ENCODE measurements at regions not wholly inside any gene's neighbourhood (a gene's known extent, or its start where the extent isn't known, plus 50 kb on each side); places are given as distances from the start of the nearest gene placed in this dataset.

DNA sequence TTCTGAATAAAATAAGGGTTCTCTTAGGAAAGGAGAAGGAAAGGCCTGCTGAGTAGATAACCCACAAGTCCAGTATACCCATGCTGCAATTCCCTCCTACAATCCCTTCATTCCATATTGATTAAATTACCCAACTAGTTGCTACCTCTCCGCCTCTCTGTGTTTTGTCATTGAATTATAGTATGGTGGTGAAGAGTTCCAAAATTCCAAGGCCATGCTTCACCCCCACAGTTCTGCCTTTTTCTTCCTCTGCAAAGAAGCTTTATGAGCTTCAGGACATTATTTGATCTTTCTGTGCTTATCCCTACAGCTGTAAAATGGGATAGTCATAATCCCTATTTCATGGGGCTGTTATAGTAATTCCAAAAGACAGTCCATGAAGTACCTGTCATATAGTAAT, 215.6 kb downstream of the ACTL7B start:
- in situ Hi-C loops (cut with MboI; ENCODE audit: low sequenced_read_pairs, unreplicated experiment): no loop called here

DNA sequence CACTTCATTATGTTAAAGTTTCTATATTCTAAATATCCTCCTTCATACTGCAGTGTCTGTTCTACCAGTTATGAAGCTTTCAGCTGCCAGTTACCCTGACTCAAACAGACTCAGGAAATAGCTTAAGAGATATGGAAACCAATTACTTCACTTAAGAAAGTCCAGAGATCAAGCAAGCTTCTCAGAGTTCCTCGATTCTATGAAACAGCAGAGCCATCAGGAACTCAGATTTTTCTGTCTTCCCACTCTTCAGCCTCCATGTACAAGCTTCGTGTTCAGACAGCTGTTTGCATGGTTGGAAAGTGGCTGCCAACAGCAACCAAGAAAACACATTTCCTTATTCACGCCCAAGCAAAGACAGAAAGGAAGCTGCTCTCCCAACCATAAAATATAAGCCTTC, 216.1 kb downstream of the ACTL7B start:
- in situ Hi-C loops (cut with MboI; ENCODE audit: low sequenced_read_pairs, unreplicated experiment): no loop called here
- no peak for DNase-seq (ENCODE audit: low spot score)

More for the DNA sequence above, 215.6 kb downstream of the ACTL7B start:
- TF ChIP-seq, protein P1, sequence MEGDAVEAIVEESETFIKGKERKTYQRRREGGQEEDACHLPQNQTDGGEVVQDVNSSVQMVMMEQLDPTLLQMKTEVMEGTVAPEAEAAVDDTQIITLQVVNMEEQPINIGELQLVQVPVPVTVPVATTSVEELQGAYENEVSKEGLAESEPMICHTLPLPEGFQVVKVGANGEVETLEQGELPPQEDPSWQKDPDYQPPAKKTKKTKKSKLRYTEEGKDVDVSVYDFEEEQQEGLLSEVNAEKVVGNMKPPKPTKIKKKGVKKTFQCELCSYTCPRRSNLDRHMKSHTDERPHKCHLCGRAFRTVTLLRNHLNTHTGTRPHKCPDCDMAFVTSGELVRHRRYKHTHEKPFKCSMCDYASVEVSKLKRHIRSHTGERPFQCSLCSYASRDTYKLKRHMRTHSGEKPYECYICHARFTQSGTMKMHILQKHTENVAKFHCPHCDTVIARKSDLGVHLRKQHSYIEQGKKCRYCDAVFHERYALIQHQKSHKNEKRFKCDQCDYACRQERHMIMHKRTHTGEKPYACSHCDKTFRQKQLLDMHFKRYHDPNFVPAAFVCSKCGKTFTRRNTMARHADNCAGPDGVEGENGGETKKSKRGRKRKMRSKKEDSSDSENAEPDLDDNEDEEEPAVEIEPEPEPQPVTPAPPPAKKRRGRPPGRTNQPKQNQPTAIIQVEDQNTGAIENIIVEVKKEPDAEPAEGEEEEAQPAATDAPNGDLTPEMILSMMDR (IDR thresholded peaks at IDR 0.05; ENCODE audit: borderline replicate concordance, control extremely low read depth, extremely low read depth, insufficient read depth, missing control alignments): no peak
- DNase-seq (ENCODE audit: low spot score): no peak

DNA sequence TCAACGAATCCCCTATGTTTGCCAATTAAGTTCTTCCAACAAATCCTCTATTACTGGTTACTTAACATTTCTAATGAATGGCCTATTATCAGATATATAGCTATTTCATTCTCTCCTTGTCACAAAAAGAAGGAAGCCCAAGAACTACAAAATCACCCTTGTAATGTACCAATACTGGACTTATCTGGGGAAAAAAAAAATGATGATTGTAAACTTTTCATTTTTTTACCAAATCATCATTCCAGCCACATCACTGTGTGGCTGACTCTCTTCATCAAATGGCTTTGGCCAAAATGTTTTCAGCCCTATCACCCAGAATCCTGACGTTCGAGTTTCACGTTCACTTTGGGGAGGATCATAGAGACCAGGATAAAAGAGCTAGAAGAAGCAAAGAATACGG, 216.7 kb downstream of the ACTL7B start:
- no peak for DNase-seq (ENCODE audit: low spot score)
- TF ChIP-seq, protein P1 (IDR thresholded peaks at IDR 0.05; ENCODE audit: borderline replicate concordance, control extremely low read depth, extremely low read depth, insufficient read depth, missing control alignments): no peak
- in situ Hi-C loops (cut with MboI; ENCODE audit: low sequenced_read_pairs, unreplicated experiment): no loop called here

More for the DNA sequence above, 216.1 kb downstream of the ACTL7B start:
- TF ChIP-seq, protein P1 (IDR thresholded peaks at IDR 0.05; ENCODE audit: borderline replicate concordance, control extremely low read depth, extremely low read depth, insufficient read depth, missing control alignments): no peak

DNA sequence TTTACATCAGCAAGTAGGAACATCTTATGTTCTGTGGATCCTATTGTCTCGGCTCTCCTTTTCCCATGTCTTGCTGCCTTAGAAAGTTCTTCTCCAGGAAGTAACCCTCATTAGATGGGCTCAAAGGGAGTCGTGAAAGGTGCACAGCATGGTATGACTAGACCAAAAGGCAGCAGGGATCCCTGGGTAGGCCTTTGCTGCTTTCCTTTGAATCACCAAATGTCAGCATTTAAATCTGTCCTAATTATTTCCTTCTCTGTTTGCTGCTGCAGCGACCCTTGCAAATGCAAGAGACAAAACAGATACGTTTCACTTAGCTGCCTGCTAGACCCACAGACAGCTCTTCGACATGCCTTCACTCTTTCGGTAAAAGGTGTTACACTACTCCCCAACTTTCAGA, 218.4 kb downstream of the ACTL7B start:
- in situ Hi-C loops (cut with MboI; ENCODE audit: low sequenced_read_pairs, unreplicated experiment): no loop called here
- TF ChIP-seq, protein P1 (IDR thresholded peaks at IDR 0.05; ENCODE audit: borderline replicate concordance, control extremely low read depth, extremely low read depth, insufficient read depth, missing control alignments): no peak

DNA sequence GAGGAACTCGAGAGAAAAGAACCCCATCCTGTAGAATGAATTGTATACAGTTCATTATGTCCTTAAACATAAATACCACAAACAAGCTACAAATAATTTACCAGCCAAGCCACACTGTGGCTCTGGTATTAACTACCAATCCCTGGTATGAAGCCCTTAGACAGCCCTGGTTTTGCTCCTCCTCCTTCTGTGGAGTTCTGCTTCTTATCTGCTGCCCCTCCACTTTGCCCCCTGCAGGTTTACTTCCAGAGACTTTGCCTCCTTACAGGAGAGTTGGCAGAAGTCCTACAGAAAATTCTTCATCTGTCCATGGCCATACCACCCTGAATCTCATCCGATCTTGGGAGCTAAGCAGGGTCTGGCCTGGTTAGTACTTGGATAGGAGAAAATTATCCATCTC, 219.8 kb downstream of the ACTL7B start:
- in situ Hi-C loops (cut with MboI; ENCODE audit: low sequenced_read_pairs, unreplicated experiment): no loop called here
- TF ChIP-seq, protein P1 (IDR thresholded peaks at IDR 0.05; ENCODE audit: borderline replicate concordance, control extremely low read depth, extremely low read depth, insufficient read depth, missing control alignments): no peak
- DNase-seq (ENCODE audit: low spot score): no peak

More for the DNA sequence above, 218.4 kb downstream of the ACTL7B start:
- no peak for DNase-seq (ENCODE audit: low spot score)

DNA sequence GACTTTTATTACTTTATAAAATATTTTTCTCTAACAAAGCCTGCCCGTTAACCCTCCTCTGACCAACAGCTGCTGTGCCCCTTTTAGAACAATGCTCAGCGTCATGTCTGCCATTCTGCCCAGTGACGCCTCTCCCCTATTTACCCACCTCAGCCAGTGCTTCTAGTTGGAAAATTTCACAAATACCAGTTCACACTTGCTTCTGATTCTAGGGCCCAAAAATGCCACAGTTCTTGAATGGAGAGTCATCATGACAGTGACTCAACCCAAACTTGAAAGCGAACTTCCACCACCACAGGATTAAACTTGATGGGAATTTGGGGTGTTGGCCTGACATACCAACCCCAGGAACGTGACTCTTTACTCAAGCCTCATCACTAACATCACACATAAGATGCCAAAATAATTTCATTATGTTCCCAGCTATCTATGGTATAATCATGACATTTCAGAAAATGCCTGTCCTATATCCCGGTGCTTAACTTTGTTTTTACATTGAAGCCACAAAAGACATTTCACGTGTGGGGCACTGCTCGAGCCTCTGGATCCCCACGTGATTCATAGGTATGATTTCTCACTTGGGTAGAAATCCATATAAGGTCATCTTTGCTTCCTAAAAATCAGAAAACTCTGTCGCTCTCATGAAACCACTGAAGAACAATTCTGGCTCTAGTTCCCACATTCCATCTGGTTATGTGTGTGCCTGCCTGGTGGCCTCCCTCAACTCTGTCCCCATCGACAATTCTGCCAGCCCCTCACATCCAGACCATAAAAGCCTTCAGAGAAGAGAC, 220.9 kb downstream of the ACTL7B start:
- TF ChIP-seq, protein P1 (IDR thresholded peaks at IDR 0.05; ENCODE audit: borderline replicate concordance, control extremely low read depth, extremely low read depth, insufficient read depth, missing control alignments): no peak
- no peak for DNase-seq (ENCODE audit: low spot score)
- in situ Hi-C loops (cut with MboI; ENCODE audit: low sequenced_read_pairs, unreplicated experiment): no loop called here
